ENCODE measurements at regions not wholly inside any gene's neighbourhood (a gene's known extent, or its start where the extent isn't known, plus 50 kb on each side); places are given as distances from the start of the nearest gene placed in this dataset.

- DNase-seq (ENCODE audit: low read depth, low spot score): peak; percentile 85
These were observed 241.3 kb downstream of the MREG start for GRCh38 chr2:215772003-215772402.

- no peak for DNase-seq (ENCODE audit: low read depth, low spot score)
These were observed 242.1 kb downstream of the MREG start for GRCh38 chr2:215771241-215771640.

GRCh38 chr2:215770668-215771067 lies 242.7 kb downstream of the MREG start:
- DNase-seq (ENCODE audit: low read depth, low spot score): no peak

GRCh38 chr2:215769246-215769645 lies 244.1 kb downstream of the MREG start:
- no peak for DNase-seq (ENCODE audit: low read depth, low spot score)

GRCh38 chr2:215767625-215768024 lies 245.7 kb downstream of the MREG start:
- no peak for DNase-seq (ENCODE audit: low read depth, low spot score)

GRCh38 chr2:215765729-215766360 lies 247.5 kb downstream of the MREG start:
- no peak for DNase-seq (ENCODE audit: low read depth, low spot score)

- no peak for DNase-seq (ENCODE audit: low read depth, low spot score)
These were observed 248.8 kb downstream of the MREG start for GRCh38 chr2:215764441-215765048.

- DNase-seq (ENCODE audit: low read depth, low spot score): no peak
These were observed 252.8 kb downstream of the MREG start for GRCh38 chr2:215760557-215760956.

GRCh38 chr2:215760091-215760490 lies 253.3 kb downstream of the MREG start:
- no peak for DNase-seq (ENCODE audit: low read depth, low spot score)

GRCh38 chr2:215758691-215759090 lies 254.7 kb downstream of the MREG start:
- DNase-seq (ENCODE audit: low read depth, low spot score): no peak

- DNase-seq (ENCODE audit: low read depth, low spot score): no peak
These were observed 257.0 kb downstream of the MREG start for GRCh38 chr2:215756346-215756730.

- DNase-seq (ENCODE audit: low read depth, low spot score): no peak
These were observed 257.6 kb downstream of the MREG start for GRCh38 chr2:215755641-215756345.

- DNase-seq (ENCODE audit: low read depth, low spot score): no peak
These were observed 258.8 kb downstream of the MREG start for GRCh38 chr2:215754546-215754945.

- no peak for DNase-seq (ENCODE audit: low read depth, low spot score)
These were observed 259.5 kb downstream of the MREG start for GRCh38 chr2:215753808-215754207.

- DNase-seq (ENCODE audit: low read depth, low spot score): no peak
These were observed 260.4 kb downstream of the MREG start for GRCh38 chr2:215752991-215753390.

GRCh38 chr2:215752436-215752835 lies 260.9 kb downstream of the MREG start:
- DNase-seq (ENCODE audit: low read depth, low spot score): no peak

GRCh38 chr2:215751911-215752272 lies 261.5 kb downstream of the MREG start:
- DNase-seq (ENCODE audit: low read depth, low spot score): no peak

GRCh38 chr2:215751200-215751910 lies 262.0 kb downstream of the MREG start:
- DNase-seq (ENCODE audit: low read depth, low spot score): no peak

- no peak for DNase-seq (ENCODE audit: low read depth, low spot score)
These were observed 262.6 kb downstream of the MREG start for GRCh38 chr2:215750763-215751162.

- DNase-seq (ENCODE audit: low read depth, low spot score): no peak
These were observed 264.0 kb downstream of the MREG start for GRCh38 chr2:215749092-215749957.

- DNase-seq (ENCODE audit: low read depth, low spot score): no peak
These were observed 264.9 kb downstream of the MREG start for GRCh38 chr2:215748446-215748845.

Data from smooth muscle cell of the brain vasculature (primary cell).